ENCODE measurements at regions not wholly inside any gene's neighbourhood (a gene's known extent, or its start where the extent isn't known, plus 50 kb on each side); places are given as distances from the start of the nearest gene placed in this dataset.

- TF ChIP-seq CTCF (IDR thresholded peaks at IDR 0.05) (no peak), POLR2A (IDR thresholded peaks at IDR 0.05) (no peak)
These were observed 375.5 kb downstream of the HACE1 start for GRCh38 chr6:104484191-104484590.

All from testis (tissue), 2 donors.